K562 (cell line): ENCODE measurements at regions not wholly inside any gene's neighbourhood (a gene's known extent, or its start where the extent isn't known, plus 50 kb on each side); places are given as distances from the start of the nearest gene placed in this dataset.

Source experiments
- ATAC-seq: fragments of 200-7000 bp; cut with Tn5 transposase; 3 replicates; pipeline ENCODE4 v1.9.1; 2020; ENCODE audit warnings: moderate library complexity
- BruUV-seq: library from RNA; stranded (reverse); fragments of 400-500 nt; replicated peaks from 2 replicates; lab custom pipeline; 2021; lab: Mats Ljungman, UMichigan
- CTCF ChIA-PET: fragments of 300-600 bp; formaldehyde crosslinking; extraction: SDS; loops from one replicate; lab custom pipeline; 2021; ENCODE audit warnings: low intra/inter-chr PET ratio; lab: Yijun Ruan, JAX
- POLR2A ChIA-PET: fragments of 300-600, 350-650 bp; sonication (Branson Sonifier 250); formaldehyde crosslinking; extraction: SDS; loops from one replicate; lab custom pipeline; 2021; ENCODE audit warnings: antibody characterized with exemption, inconsistent platforms; lab: Yijun Ruan, JAX
- DNase-seq, 4 experiments: peaks; one replicate each; pipeline versions ENCODE4 v3.0.0 to v3.0.0-alpha.2; 2011 to 2018; ENCODE audit warnings: low spot score in 3 of 4, mixed read lengths in 3 of 4; ENCODE audit errors: extremely low read depth in 1 of 4
- FAIRE-seq: peaks from 2 replicates; lab custom pipeline; 2011; peaks lifted over from hg19 to GRCh38; lab: Jason Lieb, UNC
- H2AFZ ChIP-seq: 2 replicates; pipeline ENCODE4 v1.6.0; 2011; ENCODE audit warnings: low read depth, low read length, control low read depth, inconsistent platforms
- H3K27ac ChIP-seq: fragments of 200-600 bp; 3 replicates; pipeline ENCODE4 v1.8.0; 2011; ENCODE audit warnings: low read depth, mild to moderate bottlenecking, control low read depth, inconsistent platforms, low read length, moderate library complexity, mixed read lengths; ENCODE audit errors: extremely low read depth
- H3K27me3 ChIP-seq, 2 experiments: fragments of 300-600 bp in 1 of 2; 2 replicates in 1 of 2; 3 replicates in 1 of 2; pipeline versions ENCODE4 v1.6.0 to v1.8.0; 2011; ENCODE audit warnings: inconsistent platforms in 2 of 2, low read length in 2 of 2, mild to moderate bottlenecking in 1 of 2, mixed read lengths in 1 of 2, moderate library complexity in 1 of 2; ENCODE audit not compliant: control insufficient read depth in 2 of 2, insufficient read depth in 2 of 2
- H3K36me3 ChIP-seq: fragments of 300-600 bp; 3 replicates; pipeline ENCODE4 v1.8.0; 2011; ENCODE audit warnings: mild to moderate bottlenecking, low read length, inconsistent platforms; ENCODE audit not compliant: control insufficient read depth, insufficient read depth
- H3K4me1 ChIP-seq, 2 experiments: fragments of 200-600 bp in 1 of 2; replicated peaks in 1 of 2; 2 replicates in 1 of 2; 3 replicates in 1 of 2; pipeline versions ENCODE4 v1.5.1 to v1.8.0; 2011; ENCODE audit warnings: inconsistent platforms in 2 of 2, low read length in 2 of 2, mild to moderate bottlenecking in 1 of 2, mixed read lengths in 1 of 2, moderate library complexity in 1 of 2; ENCODE audit not compliant: control insufficient read depth in 2 of 2, insufficient read depth in 2 of 2
- H3K4me2 ChIP-seq: 2 replicates; pipeline ENCODE4 v1.6.1; 2011; ENCODE audit warnings: low read length, control low read depth, inconsistent platforms, mixed read lengths; ENCODE audit not compliant: insufficient read depth
- H3K4me3 ChIP-seq: fragments of 200-600 bp; sonication (generic), shearing (Covaris generic); 2 replicates; pipeline ENCODE4 v1.5.1; 2016; ENCODE audit warnings: control low read depth, inconsistent platforms
- H3K79me2 ChIP-seq: fragments of 200-600 bp; 3 replicates; pipeline ENCODE4 v1.8.0; 2011; ENCODE audit warnings: low read length, inconsistent platforms; ENCODE audit not compliant: control insufficient read depth, insufficient read depth
- H3K9ac ChIP-seq, 2 experiments: 2 replicates each; pipeline versions ENCODE4 v1.6.0 to v1.6.1; 2011; ENCODE audit warnings: low read depth in 2 of 2, low read length in 2 of 2, control low read depth in 1 of 2, inconsistent platforms in 1 of 2, mild to moderate bottlenecking in 1 of 2, mixed read lengths in 1 of 2; ENCODE audit not compliant: insufficient read depth in 1 of 2
- H3K9me1 ChIP-seq: one replicate; pipeline ENCODE4 v1.6.0; 2011; ENCODE audit warnings: inconsistent platforms, mild to moderate bottlenecking, low read length, moderate library complexity; ENCODE audit not compliant: control insufficient read depth, insufficient read depth
- H3K9me3 ChIP-seq: replicated peaks from 2 replicates; pipeline ENCODE4 v1.5.1; 2011; ENCODE audit warnings: low read depth, low read length, inconsistent platforms; ENCODE audit not compliant: control insufficient read depth, insufficient read depth
- H4K20me1 ChIP-seq: replicated peaks from 2 replicates; pipeline ENCODE4 v1.6.1; 2011; ENCODE audit warnings: low read length, inconsistent platforms, mixed read lengths; ENCODE audit not compliant: control insufficient read depth, insufficient read depth
- CBX5 ChIP-seq: IDR thresholded peaks from 2 replicates; pipeline ENCODE4 v1.6.1; 2014; ENCODE audit warnings: low read depth, borderline replicate concordance
- CHD4 ChIP-seq: fragments of 200-600 bp; sonication (generic); IDR thresholded peaks from 3 replicates; pipeline ENCODE4 v1.6.1; 2012; ENCODE audit warnings: low read depth, mild to moderate bottlenecking, mixed read lengths, low read length, inconsistent platforms; ENCODE audit not compliant: insufficient read depth, insufficient replicate concordance, poor library complexity, severe bottlenecking
- DIDO1 ChIP-seq: fragments of 450-650 bp; IDR thresholded peaks from 2 replicates; pipeline ENCODE4 v1.6.1; 2016; ENCODE audit warnings: low read depth, missing biosample characterization, missing genetic modification characterization
- ESRRA ChIP-seq: fragments of 450-650 bp; IDR thresholded peaks from 2 replicates; pipeline ENCODE4 v1.6.1; 2014; ENCODE audit warnings: low read depth, mild to moderate bottlenecking, moderate library complexity, borderline replicate concordance
- GABPB2 ChIP-seq: fragments of 250-450 bp; sonication (Bioruptor Pico); conservative IDR thresholded peaks from 2 replicates; pipeline ENCODE4 v1.5.1; 2021; ENCODE audit warnings: mild to moderate bottlenecking
- NCOR1 ChIP-seq: fragments of 450-650 bp; IDR thresholded peaks from 2 replicates; pipeline ENCODE4 v1.6.1; 2016; ENCODE audit warnings: mild to moderate bottlenecking, moderate library complexity
- NR2C1 ChIP-seq, 2 experiments: fragments of 450-650 bp; IDR thresholded peaks; 2 replicates each; pipeline ENCODE4 v1.6.1; 2017; ENCODE audit warnings: mild to moderate bottlenecking in 2 of 2, antibody characterized with exemption in 1 of 2, inconsistent platforms in 1 of 2, missing compliant biosample characterization in 1 of 2, missing genetic modification characterization in 1 of 2
- POU5F1 ChIP-seq: fragments of 150-350 bp; IDR thresholded peaks from 2 replicates; pipeline ENCODE4 v1.6.1; 2014; ENCODE audit warnings: borderline replicate concordance, low read length, low read depth, mild to moderate bottlenecking; ENCODE audit not compliant: partially characterized antibody
- PTBP1 ChIP-seq: fragments of 200-400 bp; formaldehyde crosslinking; IDR thresholded peaks from 2 replicates; pipeline ENCODE4 v1.6.1; 2017; ENCODE audit warnings: low read depth, low read length
- SIRT6 ChIP-seq: IDR thresholded peaks from one replicate; pipeline ENCODE4 v1.6.1; 2012; ENCODE audit warnings: low read depth, mild to moderate bottlenecking, control low read depth, inconsistent platforms, low read length, moderate library complexity
- SLC30A9 ChIP-seq: fragments of 250-450 bp; sonication (Bioruptor Pico); IDR thresholded peaks from 2 replicates; pipeline ENCODE4 v1.8.0; 2022; ENCODE audit warnings: mild to moderate bottlenecking, moderate library complexity
- SMARCA4 ChIP-seq: fragments of 450-650 bp; IDR thresholded peaks from 2 replicates; pipeline ENCODE4 v1.6.1; 2016
- TEAD1 ChIP-seq, 2 experiments: fragments of 450-650 bp in 1 of 2; sonication (generic) in 1 of 2; formaldehyde crosslinking; IDR thresholded peaks; 2 replicates each; pipeline versions ENCODE4 v1.4.0 to v1.8.0; 2020 to 2022; ENCODE audit warnings: mild to moderate bottlenecking in 2 of 2, missing genetic modification reagents in 1 of 2
- ZBTB7A ChIP-seq: IDR thresholded peaks from 2 replicates; pipeline ENCODE4 v1.6.1; 2011; ENCODE audit warnings: low read depth, mild to moderate bottlenecking, low read length, moderate library complexity, borderline replicate concordance; ENCODE audit not compliant: control insufficient read depth
- ZNF24 ChIP-seq: fragments of 450-650 bp; IDR thresholded peaks from 2 replicates; pipeline ENCODE4 v1.6.1; 2016
- ZNF3 ChIP-seq: fragments of 250-450 bp; sonication (Bioruptor Pico); IDR thresholded peaks from 2 replicates; pipeline ENCODE4 v1.5.0; 2021; ENCODE audit warnings: mild to moderate bottlenecking, moderate library complexity
- ZNF347 ChIP-seq: fragments of 450-650 bp; formaldehyde crosslinking; IDR thresholded peaks from 2 replicates; pipeline ENCODE4 v1.4.0; 2020; ENCODE audit warnings: low read depth, mild to moderate bottlenecking, moderate library complexity
- WGBS: fragments of 100-300 bp; shearing (Covaris generic); methylation state at CpG from one replicate; pipeline ENCODE4 v1.1.6; 2016; ENCODE audit warnings: low coverage, mixed read lengths; ENCODE audit not compliant: insufficient coverage; ENCODE audit errors: missing lambda C conversion rate; 5-methylcytosine and 5-hydroxymethylcytosine counted together
- in situ Hi-C: fragments of 300-500 bp; cut with MboI; formaldehyde crosslinking; loops from 4 replicates; pipeline ENCODE4 v1.15.0; 2018; ENCODE audit warnings: inconsistent platforms, mixed read lengths
- intact Hi-C: fragments of 100-400 bp; cut with micrococcal nuclease; formaldehyde crosslinking; loops from 2 replicates; pipeline ENCODE4 v1.14.2; 2022
- TF ChIP-seq, protein P1 (sequence below): sonication (generic); formaldehyde crosslinking; IDR thresholded peaks from 2 replicates; pipeline ENCODE4 v1.8.0; 2023; ENCODE audit warnings: mild to moderate bottlenecking, missing genetic modification reagents
- TF ChIP-seq, protein P2 (sequence below): fragments of 450-650 bp; IDR thresholded peaks from one replicate; pipeline ENCODE4 v1.6.1; 2018; ENCODE audit warnings: mild to moderate bottlenecking, moderate library complexity; ENCODE audit not compliant: partially characterized antibody

- FAIRE-seq (no peak), DNase-seq (no peak), ATAC-seq (no peak)
- Histone ChIP-seq H3K36me3 (no peaks in the 10 kb centered on the region), H3K79me2 (no peaks in the 10 kb centered on the region), H3K4me1 (no peaks in the 10 kb centered on the region), H3K27ac (no peak overlapping the region), H3K9me3 (no peaks in the 10 kb centered on the region; the same call in 1 of the 2 replicates), H4K20me1 (no peaks in the 10 kb centered on the region), H3K4me3 (no peak overlapping the region), H2AFZ (no peak overlapping the region), H3K4me2 (no peak overlapping the region), H3K27me3 (no peaks in the 10 kb centered on the region), H3K9me1 (no peaks in the 10 kb centered on the region), H3K9ac (no peak overlapping the region)
- intact Hi-C loops: no loop called here
- no TSS peak for BruUV-seq
- in situ Hi-C loops: no loop called here
- POLR2A ChIA-PET: no interaction called here
- WGBS: 0% methylated on average over 3 of the region's 3 CpGs
- CTCF ChIA-PET: no interaction called here
- TF ChIP-seq ESRRA: no peak
- no peak for TF ChIP-seq ZNF347 (CRISPR knock-in tag)
- no peak for TF ChIP-seq SLC30A9 (CRISPR knock-in tag)
- TF ChIP-seq DIDO1: no peak
- TF ChIP-seq CHD4: no peak
- TF ChIP-seq SMARCA4: no peak
- TF ChIP-seq TEAD1 (CRISPR knock-in tag; IDR thresholded peaks at IDR 0.05): no peak
- no peak for TF ChIP-seq NCOR1
- no peak for TF ChIP-seq NR2C1 (IDR thresholded peaks at IDR 0.05)
- no peak for TF ChIP-seq NR2C1 (tag; IDR thresholded peaks at IDR 0.05)
- no peak for TF ChIP-seq ZNF3
- TF ChIP-seq GABPB2 (CRISPR knock-in tag): no peak
- TF ChIP-seq, protein P1, sequence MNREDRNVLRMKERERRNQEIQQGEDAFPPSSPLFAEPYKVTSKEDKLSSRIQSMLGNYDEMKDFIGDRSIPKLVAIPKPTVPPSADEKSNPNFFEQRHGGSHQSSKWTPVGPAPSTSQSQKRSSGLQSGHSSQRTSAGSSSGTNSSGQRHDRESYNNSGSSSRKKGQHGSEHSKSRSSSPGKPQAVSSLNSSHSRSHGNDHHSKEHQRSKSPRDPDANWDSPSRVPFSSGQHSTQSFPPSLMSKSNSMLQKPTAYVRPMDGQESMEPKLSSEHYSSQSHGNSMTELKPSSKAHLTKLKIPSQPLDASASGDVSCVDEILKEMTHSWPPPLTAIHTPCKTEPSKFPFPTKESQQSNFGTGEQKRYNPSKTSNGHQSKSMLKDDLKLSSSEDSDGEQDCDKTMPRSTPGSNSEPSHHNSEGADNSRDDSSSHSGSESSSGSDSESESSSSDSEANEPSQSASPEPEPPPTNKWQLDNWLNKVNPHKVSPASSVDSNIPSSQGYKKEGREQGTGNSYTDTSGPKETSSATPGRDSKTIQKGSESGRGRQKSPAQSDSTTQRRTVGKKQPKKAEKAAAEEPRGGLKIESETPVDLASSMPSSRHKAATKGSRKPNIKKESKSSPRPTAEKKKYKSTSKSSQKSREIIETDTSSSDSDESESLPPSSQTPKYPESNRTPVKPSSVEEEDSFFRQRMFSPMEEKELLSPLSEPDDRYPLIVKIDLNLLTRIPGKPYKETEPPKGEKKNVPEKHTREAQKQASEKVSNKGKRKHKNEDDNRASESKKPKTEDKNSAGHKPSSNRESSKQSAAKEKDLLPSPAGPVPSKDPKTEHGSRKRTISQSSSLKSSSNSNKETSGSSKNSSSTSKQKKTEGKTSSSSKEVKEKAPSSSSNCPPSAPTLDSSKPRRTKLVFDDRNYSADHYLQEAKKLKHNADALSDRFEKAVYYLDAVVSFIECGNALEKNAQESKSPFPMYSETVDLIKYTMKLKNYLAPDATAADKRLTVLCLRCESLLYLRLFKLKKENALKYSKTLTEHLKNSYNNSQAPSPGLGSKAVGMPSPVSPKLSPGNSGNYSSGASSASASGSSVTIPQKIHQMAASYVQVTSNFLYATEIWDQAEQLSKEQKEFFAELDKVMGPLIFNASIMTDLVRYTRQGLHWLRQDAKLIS (CRISPR knock-in tag): no peak
- TF ChIP-seq ZBTB7A: no peak
- no peak for TF ChIP-seq CBX5
- no peak for TF ChIP-seq PTBP1
- TF ChIP-seq SIRT6: no peak
- no peak for TF ChIP-seq ZNF24
- TF ChIP-seq, protein P2, sequence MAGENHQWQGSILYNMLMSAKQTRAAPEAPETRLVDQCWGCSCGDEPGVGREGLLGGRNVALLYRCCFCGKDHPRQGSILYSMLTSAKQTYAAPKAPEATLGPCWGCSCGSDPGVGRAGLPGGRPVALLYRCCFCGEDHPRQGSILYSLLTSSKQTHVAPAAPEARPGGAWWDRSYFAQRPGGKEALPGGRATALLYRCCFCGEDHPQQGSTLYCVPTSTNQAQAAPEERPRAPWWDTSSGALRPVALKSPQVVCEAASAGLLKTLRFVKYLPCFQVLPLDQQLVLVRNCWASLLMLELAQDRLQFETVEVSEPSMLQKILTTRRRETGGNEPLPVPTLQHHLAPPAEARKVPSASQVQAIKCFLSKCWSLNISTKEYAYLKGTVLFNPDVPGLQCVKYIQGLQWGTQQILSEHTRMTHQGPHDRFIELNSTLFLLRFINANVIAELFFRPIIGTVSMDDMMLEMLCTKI: no peak
- no peak for TF ChIP-seq POU5F1
Measured at GRCh38 chr3:144307951-144308350, 336.3 kb downstream of the DIPK2A start.
